ENCODE measurements at regions not wholly inside any gene's neighbourhood (a gene's known extent, or its start where the extent isn't known, plus 50 kb on each side); places are given as distances from the start of the nearest gene placed in this dataset.

DNA sequence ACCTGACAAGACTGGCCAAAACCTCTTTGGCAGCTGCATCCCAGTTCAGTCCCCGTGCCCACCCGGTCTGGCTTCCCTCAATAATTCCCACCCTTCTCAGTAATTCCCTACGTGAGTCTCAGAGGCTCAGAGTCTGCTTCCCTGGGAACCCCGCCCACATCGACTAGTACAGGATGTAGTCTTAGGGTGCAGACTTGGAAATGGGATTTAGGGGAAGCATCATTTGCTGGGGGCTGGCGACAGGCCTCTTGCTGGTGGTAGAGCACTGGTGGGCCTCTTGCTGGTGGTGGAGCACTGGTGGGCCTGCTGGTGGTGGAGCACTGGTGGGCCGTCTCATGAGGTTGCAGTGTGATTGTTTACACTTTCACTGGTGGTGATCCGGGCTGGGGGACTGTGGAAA, 199.5 kb upstream of the B3GAT1 start:
- peaks cover 19% of the 10 kb centered on the region for H3K27me3 ChIP-seq (ENCODE audit: control insufficient read depth, insufficient read depth, low read length)
- ChIA-PET CTCF (no interaction called here), POLR2A (no interaction called here)
- DNase-seq (ENCODE audit: low read depth, low spot score) = no peak
- no peak overlapping the region for H3K4me3 ChIP-seq (ENCODE audit: low read depth in 2 of 2, low read length in 2 of 2)
- intact Hi-C loops (cut with micrococcal nuclease; ENCODE audit: unreplicated experiment) (no loop called here), in situ Hi-C loops (cut with HindIII; ENCODE audit: low pct_unique_long_range_greater_than_20kb, low sequenced_read_pairs) (no loop called here)
- H3K27ac ChIP-seq (ENCODE audit: low read length) = no peak overlapping the region
- no peak for TF ChIP-seq TCF7L2 (IDR thresholded peaks at IDR 0.05; ENCODE audit: low read depth, low read length)
- TF ChIP-seq, protein P1, sequence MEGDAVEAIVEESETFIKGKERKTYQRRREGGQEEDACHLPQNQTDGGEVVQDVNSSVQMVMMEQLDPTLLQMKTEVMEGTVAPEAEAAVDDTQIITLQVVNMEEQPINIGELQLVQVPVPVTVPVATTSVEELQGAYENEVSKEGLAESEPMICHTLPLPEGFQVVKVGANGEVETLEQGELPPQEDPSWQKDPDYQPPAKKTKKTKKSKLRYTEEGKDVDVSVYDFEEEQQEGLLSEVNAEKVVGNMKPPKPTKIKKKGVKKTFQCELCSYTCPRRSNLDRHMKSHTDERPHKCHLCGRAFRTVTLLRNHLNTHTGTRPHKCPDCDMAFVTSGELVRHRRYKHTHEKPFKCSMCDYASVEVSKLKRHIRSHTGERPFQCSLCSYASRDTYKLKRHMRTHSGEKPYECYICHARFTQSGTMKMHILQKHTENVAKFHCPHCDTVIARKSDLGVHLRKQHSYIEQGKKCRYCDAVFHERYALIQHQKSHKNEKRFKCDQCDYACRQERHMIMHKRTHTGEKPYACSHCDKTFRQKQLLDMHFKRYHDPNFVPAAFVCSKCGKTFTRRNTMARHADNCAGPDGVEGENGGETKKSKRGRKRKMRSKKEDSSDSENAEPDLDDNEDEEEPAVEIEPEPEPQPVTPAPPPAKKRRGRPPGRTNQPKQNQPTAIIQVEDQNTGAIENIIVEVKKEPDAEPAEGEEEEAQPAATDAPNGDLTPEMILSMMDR (IDR thresholded peaks at IDR 0.05) = no peak
- TF ChIP-seq, protein P2, sequence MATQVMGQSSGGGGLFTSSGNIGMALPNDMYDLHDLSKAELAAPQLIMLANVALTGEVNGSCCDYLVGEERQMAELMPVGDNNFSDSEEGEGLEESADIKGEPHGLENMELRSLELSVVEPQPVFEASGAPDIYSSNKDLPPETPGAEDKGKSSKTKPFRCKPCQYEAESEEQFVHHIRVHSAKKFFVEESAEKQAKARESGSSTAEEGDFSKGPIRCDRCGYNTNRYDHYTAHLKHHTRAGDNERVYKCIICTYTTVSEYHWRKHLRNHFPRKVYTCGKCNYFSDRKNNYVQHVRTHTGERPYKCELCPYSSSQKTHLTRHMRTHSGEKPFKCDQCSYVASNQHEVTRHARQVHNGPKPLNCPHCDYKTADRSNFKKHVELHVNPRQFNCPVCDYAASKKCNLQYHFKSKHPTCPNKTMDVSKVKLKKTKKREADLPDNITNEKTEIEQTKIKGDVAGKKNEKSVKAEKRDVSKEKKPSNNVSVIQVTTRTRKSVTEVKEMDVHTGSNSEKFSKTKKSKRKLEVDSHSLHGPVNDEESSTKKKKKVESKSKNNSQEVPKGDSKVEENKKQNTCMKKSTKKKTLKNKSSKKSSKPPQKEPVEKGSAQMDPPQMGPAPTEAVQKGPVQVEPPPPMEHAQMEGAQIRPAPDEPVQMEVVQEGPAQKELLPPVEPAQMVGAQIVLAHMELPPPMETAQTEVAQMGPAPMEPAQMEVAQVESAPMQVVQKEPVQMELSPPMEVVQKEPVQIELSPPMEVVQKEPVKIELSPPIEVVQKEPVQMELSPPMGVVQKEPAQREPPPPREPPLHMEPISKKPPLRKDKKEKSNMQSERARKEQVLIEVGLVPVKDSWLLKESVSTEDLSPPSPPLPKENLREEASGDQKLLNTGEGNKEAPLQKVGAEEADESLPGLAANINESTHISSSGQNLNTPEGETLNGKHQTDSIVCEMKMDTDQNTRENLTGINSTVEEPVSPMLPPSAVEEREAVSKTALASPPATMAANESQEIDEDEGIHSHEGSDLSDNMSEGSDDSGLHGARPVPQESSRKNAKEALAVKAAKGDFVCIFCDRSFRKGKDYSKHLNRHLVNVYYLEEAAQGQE (IDR thresholded peaks at IDR 0.05; ENCODE audit: insufficient read depth in 1 of 2, low read depth in 2 of 2, low read length in 1 of 2) = no peak
- TF ChIP-seq POLR2AphosphoS5 (IDR thresholded peaks at IDR 0.05; ENCODE audit: low read depth, low read length) = no peak
- TF ChIP-seq SIN3A (IDR thresholded peaks at IDR 0.05; ENCODE audit: borderline replicate concordance, insufficient read depth, low read depth, low read length) = no peak
- no TSS peak for BruUV-seq (replicated peaks)
- no peaks in the 10 kb centered on the region for H3K9me3 ChIP-seq (ENCODE audit: control insufficient read depth, insufficient read depth, low read depth, low read length)
- H3K36me3 ChIP-seq (ENCODE audit: control insufficient read depth, insufficient read depth, low read length) = no peaks in the 10 kb centered on the region
- no peak for ATAC-seq
- no peaks in the 10 kb centered on the region for H3K4me1 ChIP-seq (ENCODE audit: control insufficient read depth, insufficient read depth, low read length)

DNA sequence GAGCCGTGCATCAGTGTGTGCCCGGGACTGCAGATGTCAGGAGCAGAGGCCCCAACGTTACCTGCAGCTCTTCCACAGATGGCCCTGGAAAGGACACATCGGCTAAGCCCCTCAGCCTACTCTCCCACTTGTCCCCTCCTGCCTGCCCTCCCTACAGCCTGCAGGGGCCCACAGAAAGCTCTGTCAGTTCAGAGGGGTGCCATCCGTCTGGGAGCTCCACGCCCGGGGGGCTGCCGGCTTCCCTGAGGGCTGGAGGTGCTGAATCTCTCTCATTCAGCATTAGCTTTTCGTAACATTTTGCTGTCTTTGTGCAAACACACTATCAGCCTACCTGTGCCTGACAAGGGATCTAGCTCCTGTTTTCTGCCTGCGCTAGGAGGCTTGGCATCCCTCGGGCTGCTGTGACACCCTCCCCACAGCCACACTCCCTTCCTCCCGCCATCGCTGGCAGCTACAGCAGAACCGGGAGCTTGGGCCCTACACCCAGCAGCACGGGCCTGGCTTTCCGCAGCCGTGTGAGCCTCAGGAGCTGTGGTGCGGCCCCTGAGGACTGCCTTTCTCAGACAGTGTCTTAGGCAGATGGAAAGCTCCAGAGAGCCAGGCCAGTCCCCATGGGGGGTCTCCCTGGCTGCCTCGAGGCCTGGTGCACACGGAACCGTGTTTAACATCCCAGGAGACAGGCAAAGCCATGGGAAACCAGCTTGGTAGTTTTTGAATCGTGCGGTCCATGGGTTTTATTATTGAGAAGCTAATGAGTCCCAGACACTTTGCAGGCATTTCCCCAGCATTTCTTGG, 198.3 kb upstream of the B3GAT1 start:
- in situ Hi-C loops (cut with HindIII; ENCODE audit: low pct_unique_long_range_greater_than_20kb, low sequenced_read_pairs) (no loop called here), intact Hi-C loops (cut with micrococcal nuclease; ENCODE audit: unreplicated experiment) (no loop called here)
- Histone ChIP-seq H3K4me3 (ENCODE audit: low read depth in 2 of 2, low read length in 2 of 2) (no peak overlapping the region), H3K27me3 (ENCODE audit: control insufficient read depth, insufficient read depth, low read length) (peaks cover 23% of the 10 kb centered on the region), H3K27ac (ENCODE audit: low read length) (no peak overlapping the region), H3K4me1 (ENCODE audit: control insufficient read depth, insufficient read depth, low read length) (no peaks in the 10 kb centered on the region), H3K9me3 (ENCODE audit: control insufficient read depth, insufficient read depth, low read depth, low read length) (no peaks in the 10 kb centered on the region), H3K36me3 (ENCODE audit: control insufficient read depth, insufficient read depth, low read length) (no peaks in the 10 kb centered on the region)
- DNase-seq (ENCODE audit: low read depth, low spot score) = no peak
- ChIA-PET CTCF (interaction anchor here (0.6 kb wide), 1 partner anchor 11 kb away, joined by 3 read pairs; no protein-coding TSS in a partner anchor), POLR2A (no interaction called here)
- no TSS peak for BruUV-seq (replicated peaks)
- ATAC-seq = no peak
- no peak for TF ChIP-seq POLR2AphosphoS5 (IDR thresholded peaks at IDR 0.05; ENCODE audit: low read depth, low read length)
- TF ChIP-seq, protein P2 (IDR thresholded peaks at IDR 0.05; ENCODE audit: insufficient read depth in 1 of 2, low read depth in 2 of 2, low read length in 1 of 2) = no peak
- no peak for TF ChIP-seq SIN3A (IDR thresholded peaks at IDR 0.05; ENCODE audit: borderline replicate concordance, insufficient read depth, low read depth, low read length)
- TF ChIP-seq TCF7L2 (IDR thresholded peaks at IDR 0.05; ENCODE audit: low read depth, low read length) = no peak
- TF ChIP-seq, protein P1 (IDR thresholded peaks at IDR 0.05) = no peak

Measured in Panc1 (cell line).